ENCODE measurements at regions not wholly inside any gene's neighbourhood (a gene's known extent, or its start where the extent isn't known, plus 50 kb on each side); places are given as distances from the start of the nearest gene placed in this dataset.

DNA sequence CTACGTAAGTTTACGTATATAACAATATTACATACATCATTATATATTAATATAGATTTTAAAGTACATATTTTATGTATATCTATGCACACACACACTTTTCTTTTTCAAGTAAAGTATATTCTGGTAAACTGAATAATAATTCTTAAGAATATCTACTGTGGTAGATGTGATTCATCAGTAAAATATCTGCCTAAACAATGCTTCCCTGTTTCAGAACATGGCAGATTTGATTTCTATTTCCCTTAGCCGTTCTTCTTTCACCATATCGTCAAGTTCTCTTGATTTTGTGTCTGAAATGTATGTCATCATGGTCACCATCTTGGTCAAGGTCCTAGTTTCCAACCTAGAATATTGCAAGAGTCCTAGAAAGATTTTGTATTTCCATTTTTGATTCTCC is 195.6 kb downstream of the HDGFL1 start:
- TF ChIP-seq ZNF362 (tag by site-specific recombination; IDR thresholded peaks at IDR 0.05) (no peak), ZNF239 (tag by site-specific recombination; IDR thresholded peaks at IDR 0.05) (no peak), REST (tag by site-specific recombination; IDR thresholded peaks at IDR 0.05) (no peak), ZNF324 (tag by site-specific recombination; IDR thresholded peaks at IDR 0.05) (no peak), ZNF610 (tag by site-specific recombination; IDR thresholded peaks at IDR 0.05; ENCODE audit: borderline replicate concordance) (no peak), ZBTB11 (tag by site-specific recombination; conservative IDR thresholded peaks at IDR 0.05; ENCODE audit: low read depth) (no peak), PBX3 (CRISPR knock-in tag; IDR thresholded peaks at IDR 0.05) (no peak), ZNF274 (IDR thresholded peaks at IDR 0.05; ENCODE audit: low read length) (no peak), ZNF274 (tag by site-specific recombination; IDR thresholded peaks at IDR 0.05; ENCODE audit: borderline replicate concordance) (no peak)
- TF ChIP-seq, protein P1, sequence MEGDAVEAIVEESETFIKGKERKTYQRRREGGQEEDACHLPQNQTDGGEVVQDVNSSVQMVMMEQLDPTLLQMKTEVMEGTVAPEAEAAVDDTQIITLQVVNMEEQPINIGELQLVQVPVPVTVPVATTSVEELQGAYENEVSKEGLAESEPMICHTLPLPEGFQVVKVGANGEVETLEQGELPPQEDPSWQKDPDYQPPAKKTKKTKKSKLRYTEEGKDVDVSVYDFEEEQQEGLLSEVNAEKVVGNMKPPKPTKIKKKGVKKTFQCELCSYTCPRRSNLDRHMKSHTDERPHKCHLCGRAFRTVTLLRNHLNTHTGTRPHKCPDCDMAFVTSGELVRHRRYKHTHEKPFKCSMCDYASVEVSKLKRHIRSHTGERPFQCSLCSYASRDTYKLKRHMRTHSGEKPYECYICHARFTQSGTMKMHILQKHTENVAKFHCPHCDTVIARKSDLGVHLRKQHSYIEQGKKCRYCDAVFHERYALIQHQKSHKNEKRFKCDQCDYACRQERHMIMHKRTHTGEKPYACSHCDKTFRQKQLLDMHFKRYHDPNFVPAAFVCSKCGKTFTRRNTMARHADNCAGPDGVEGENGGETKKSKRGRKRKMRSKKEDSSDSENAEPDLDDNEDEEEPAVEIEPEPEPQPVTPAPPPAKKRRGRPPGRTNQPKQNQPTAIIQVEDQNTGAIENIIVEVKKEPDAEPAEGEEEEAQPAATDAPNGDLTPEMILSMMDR (tag by site-specific recombination; IDR thresholded peaks at IDR 0.05), result no peak
- TF ChIP-seq, protein P2, sequence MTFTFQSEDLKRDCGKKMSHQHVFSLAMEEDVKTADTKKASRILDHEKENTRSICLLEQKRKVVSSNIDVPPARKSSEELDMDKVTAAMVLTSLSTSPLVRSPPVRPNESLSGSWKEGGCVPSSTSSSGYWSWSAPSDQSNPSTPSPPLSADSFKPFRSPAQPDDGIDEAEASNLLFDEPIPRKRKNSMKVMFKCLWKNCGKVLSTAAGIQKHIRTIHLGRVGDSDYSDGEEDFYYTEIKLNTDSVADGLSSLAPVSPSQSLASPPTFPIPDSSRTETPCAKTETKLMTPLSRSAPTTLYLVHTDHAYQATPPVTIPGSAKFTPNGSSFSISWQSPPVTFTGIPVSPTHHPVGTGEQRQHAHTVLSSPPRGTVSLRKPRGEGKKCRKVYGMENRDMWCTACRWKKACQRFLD (tag by site-specific recombination; IDR thresholded peaks at IDR 0.05), result no peak
